ENCODE measurements at regions not wholly inside any gene's neighbourhood (a gene's known extent, or its start where the extent isn't known, plus 50 kb on each side); places are given as distances from the start of the nearest gene placed in this dataset.

- Histone ChIP-seq H2AFZ (ENCODE audit: low read length) (no peak overlapping the region), H3K36me3 (ENCODE audit: low read depth, low read length) (no peaks in the 10 kb centered on the region), H3K27me3 (ENCODE audit: low read length) (no peaks in the 10 kb centered on the region), H3F3A (ENCODE audit: low read length, unreplicated experiment) (no peaks in the 10 kb centered on the region), H4K20me1 (ENCODE audit: low read length) (no peaks in the 10 kb centered on the region), H3K4me1 (ENCODE audit: insufficient read depth, low read length) (peaks cover 14% of the 10 kb centered on the region), H3K4me2 (ENCODE audit: low read length) (peak overlapping the region; percentile 21; the same call in 1 of the 2 replicates), H3K27ac (ENCODE audit: low read length) (no peak overlapping the region), H3K4me3 (ENCODE audit: low read length) (no peak overlapping the region), H3K79me2 (ENCODE audit: low read length) (no peaks in the 10 kb centered on the region), H3K9me3 (ENCODE audit: low read length) (no peaks in the 10 kb centered on the region), H3K9me2 (replicated peaks; ENCODE audit: low read length) (no peaks in the 10 kb centered on the region), H3K9ac (ENCODE audit: low read length) (no peak overlapping the region)
- no peak for TF ChIP-seq EZH2 (IDR thresholded peaks at IDR 0.05; ENCODE audit: low read length, unreplicated experiment)
- no peak for TF ChIP-seq CTCF (conservative IDR thresholded peaks at IDR 0.05; ENCODE audit: low read depth, low read length)
- TF ChIP-seq EZH2phosphoT487 (IDR thresholded peaks at IDR 0.05; ENCODE audit: borderline replicate concordance, low read length): no peak
- POLR2A ChIA-PET (ENCODE audit: unreplicated experiment): interaction anchor here (0.7 kb wide), 1 partner anchor 16 kb away, joined by 3 read pairs; no protein-coding TSS in a partner anchor
- no TSS peak for BruUV-seq (replicated peaks)
- CTCF ChIA-PET: no interaction called here
- DNase-seq: no peak
- intact Hi-C loops (cut with micrococcal nuclease): loop anchor here (10.0 kb wide), 1 partner anchor 88 kb away; the partner anchor contains the start of gene ERCC4
- no peak for ATAC-seq
Observed at GRCh38 chr16:14013145-14013570, 58.0 kb upstream of the MRTFB start.

- Histone ChIP-seq H2AFZ (ENCODE audit: low read length) (no peak overlapping the region; the same call in 1 of the 2 replicates), H3K79me2 (ENCODE audit: low read length) (no peaks in the 10 kb centered on the region), H3K4me1 (ENCODE audit: insufficient read depth, low read length) (peaks cover 14% of the 10 kb centered on the region), H3K36me3 (ENCODE audit: low read depth, low read length) (no peaks in the 10 kb centered on the region), H3K4me3 (ENCODE audit: low read length) (no peak overlapping the region), H3K4me2 (ENCODE audit: low read length) (peak overlapping the region; percentile 21; the same call in 1 of the 2 replicates), H3K27me3 (ENCODE audit: low read length) (no peaks in the 10 kb centered on the region), H3K9ac (ENCODE audit: low read length) (no peak overlapping the region), H3K9me3 (ENCODE audit: low read length) (no peaks in the 10 kb centered on the region), H3K27ac (ENCODE audit: low read length) (peak overlapping the region; percentile 68), H3F3A (ENCODE audit: low read length, unreplicated experiment) (no peaks in the 10 kb centered on the region), H4K20me1 (ENCODE audit: low read length) (no peaks in the 10 kb centered on the region), H3K9me2 (replicated peaks; ENCODE audit: low read length) (no peaks in the 10 kb centered on the region)
- TF ChIP-seq CTCF (conservative IDR thresholded peaks at IDR 0.05; ENCODE audit: low read depth, low read length): no peak
- no peak for TF ChIP-seq EZH2phosphoT487 (IDR thresholded peaks at IDR 0.05; ENCODE audit: borderline replicate concordance, low read length)
- TF ChIP-seq EZH2 (IDR thresholded peaks at IDR 0.05; ENCODE audit: low read length, unreplicated experiment): no peak
- DNase-seq (peak; percentile 62), ATAC-seq (peak; percentile 40)
- no TSS peak for BruUV-seq (replicated peaks)
- intact Hi-C loops (cut with micrococcal nuclease): loop anchor here (10.0 kb wide), 1 partner anchor 89 kb away; the partner anchor contains the start of gene ERCC4
- POLR2A ChIA-PET (ENCODE audit: unreplicated experiment): no interaction called here
- CTCF ChIA-PET: no interaction called here
Observed at GRCh38 chr16:14013571-14014283, 57.4 kb upstream of the MRTFB start.

- intact Hi-C loops (cut with micrococcal nuclease): loop anchor here (10.0 kb wide), 1 partner anchor 89 kb away; the partner anchor contains the start of gene ERCC4
- POLR2A ChIA-PET (ENCODE audit: unreplicated experiment): no interaction called here
- DNase-seq (no peak), ATAC-seq (no peak)
- Histone ChIP-seq H3K79me2 (ENCODE audit: low read length) (no peaks in the 10 kb centered on the region), H3K27ac (ENCODE audit: low read length) (no peak overlapping the region), H3K4me3 (ENCODE audit: low read length) (no peak overlapping the region), H3K27me3 (ENCODE audit: low read length) (no peaks in the 10 kb centered on the region), H3K9me2 (replicated peaks; ENCODE audit: low read length) (no peaks in the 10 kb centered on the region), H3K9ac (ENCODE audit: low read length) (no peak overlapping the region), H3K4me2 (ENCODE audit: low read length) (0 out of 2 replicates have a peak overlapping the region, but pooled peaks have one; percentile 21), H3K36me3 (ENCODE audit: low read depth, low read length) (no peaks in the 10 kb centered on the region), H3F3A (ENCODE audit: low read length, unreplicated experiment) (no peaks in the 10 kb centered on the region), H4K20me1 (ENCODE audit: low read length) (no peaks in the 10 kb centered on the region), H2AFZ (ENCODE audit: low read length) (no peak overlapping the region), H3K4me1 (ENCODE audit: insufficient read depth, low read length) (peaks cover 14% of the 10 kb centered on the region), H3K9me3 (ENCODE audit: low read length) (no peaks in the 10 kb centered on the region)
- BruUV-seq (replicated peaks): no TSS peak
- CTCF ChIA-PET: no interaction called here
- no peak for TF ChIP-seq EZH2phosphoT487 (IDR thresholded peaks at IDR 0.05; ENCODE audit: borderline replicate concordance, low read length)
Observed at GRCh38 chr16:14014284-14014625, 56.9 kb upstream of the MRTFB start.

Data from PC-3 (cell line).